M059J (cell line): ENCODE measurements at regions not wholly inside any gene's neighbourhood (a gene's known extent, or its start where the extent isn't known, plus 50 kb on each side); places are given as distances from the start of the nearest gene placed in this dataset.

ENCODE experiments used
- DNase-seq: peaks from one replicate; pipeline ENCODE4 v3.0.0-alpha.2; 2012; ENCODE audit warnings: low read depth

- peak; percentile 99 for DNase-seq
Measured at GRCh38 chr1:87224201-87224600, 104.5 kb upstream of the LMO4 start.

GRCh38 chr1:87225171-87225570 is 103.5 kb upstream of the LMO4 start:
- no peak for DNase-seq

- peak; percentile 100 for DNase-seq
Measured at GRCh38 chr1:87226341-87226760, 102.3 kb upstream of the LMO4 start.

- DNase-seq: no peak
Measured at GRCh38 chr1:87227651-87228050, 101.0 kb upstream of the LMO4 start.

GRCh38 chr1:87230501-87230900 is 98.2 kb upstream of the LMO4 start:
- no peak for DNase-seq

GRCh38 chr1:87231703-87232367 is 96.8 kb upstream of the LMO4 start:
- DNase-seq: no peak

- peak; percentile 52 for DNase-seq
Measured at GRCh38 chr1:87236585-87236984, 92.1 kb upstream of the LMO4 start.

- DNase-seq: peak; percentile 41
Measured at GRCh38 chr1:87239997-87240605, 88.6 kb upstream of the LMO4 start.

GRCh38 chr1:87240661-87241285 is 87.9 kb upstream of the LMO4 start:
- peak; percentile 57 for DNase-seq

GRCh38 chr1:87242445-87243185 is 86.1 kb upstream of the LMO4 start:
- peak; percentile 90 for DNase-seq

- peak; percentile 89 for DNase-seq
Measured at GRCh38 chr1:87243573-87243972, 85.1 kb upstream of the LMO4 start.

GRCh38 chr1:87246436-87246835 is 82.2 kb upstream of the LMO4 start:
- DNase-seq: no peak

GRCh38 chr1:87249803-87250202 is 78.9 kb upstream of the LMO4 start:
- peak; percentile 10 for DNase-seq

- no peak for DNase-seq
Measured at GRCh38 chr1:87250336-87250735, 78.3 kb upstream of the LMO4 start.

- DNase-seq: no peak
Measured at GRCh38 chr1:87252406-87252805, 76.3 kb upstream of the LMO4 start.

- DNase-seq: no peak
Measured at GRCh38 chr1:87262688-87263087, 66.0 kb upstream of the LMO4 start.

- DNase-seq: no peak
Measured at GRCh38 chr1:87263281-87263680, 65.4 kb upstream of the LMO4 start.

- no peak for DNase-seq
Measured at GRCh38 chr1:87263785-87264184, 64.9 kb upstream of the LMO4 start.

- DNase-seq: no peak
Measured at GRCh38 chr1:87264976-87265375, 63.7 kb upstream of the LMO4 start.

GRCh38 chr1:87265786-87266185 is 62.9 kb upstream of the LMO4 start:
- no peak for DNase-seq

GRCh38 chr1:87268111-87268510 is 60.6 kb upstream of the LMO4 start:
- DNase-seq: no peak

GRCh38 chr1:87269921-87270320 is 58.8 kb upstream of the LMO4 start:
- no peak for DNase-seq

GRCh38 chr1:87273291-87273690 is 55.4 kb upstream of the LMO4 start:
- no peak for DNase-seq
